ENCODE measurements at regions not wholly inside any gene's neighbourhood (a gene's known extent, or its start where the extent isn't known, plus 50 kb on each side); places are given as distances from the start of the nearest gene placed in this dataset.

GRCh38 chr14:81849714-81850113 is 316.1 kb upstream of the SEL1L start:
- no peak for DNase-seq

- no peak for DNase-seq
Measured at GRCh38 chr14:81855007-81855406, 321.4 kb upstream of the SEL1L start.

- no peak for DNase-seq
Measured at GRCh38 chr14:81859046-81859445, 325.4 kb upstream of the SEL1L start.

GRCh38 chr14:81868172-81868571 is 334.5 kb upstream of the SEL1L start:
- no peak for DNase-seq

- no peak for DNase-seq
Measured at GRCh38 chr14:81871706-81872105, 338.1 kb upstream of the SEL1L start.

GRCh38 chr14:81884382-81884781 is 350.7 kb upstream of the SEL1L start:
- DNase-seq = no peak

- DNase-seq = no peak
Measured at GRCh38 chr14:81886588-81886987, 352.9 kb upstream of the SEL1L start.

GRCh38 chr14:81889529-81889928 is 355.9 kb upstream of the SEL1L start:
- DNase-seq = no peak

- no peak for DNase-seq
Measured at GRCh38 chr14:81890020-81890419, 356.4 kb upstream of the SEL1L start.

GRCh38 chr14:81903477-81903876 is 369.8 kb upstream of the SEL1L start:
- no peak for DNase-seq

- no peak for DNase-seq
Measured at GRCh38 chr14:81927070-81927469, 393.4 kb upstream of the SEL1L start.

- no peak for DNase-seq
Measured at GRCh38 chr14:81931828-81932227, 398.2 kb upstream of the SEL1L start.

- DNase-seq = no peak
Measured at GRCh38 chr14:81936348-81936747, 402.7 kb upstream of the SEL1L start.

GRCh38 chr14:81936902-81937301 is 403.2 kb upstream of the SEL1L start:
- no peak for DNase-seq

- no peak for DNase-seq
Measured at GRCh38 chr14:81938341-81938740, 404.7 kb upstream of the SEL1L start.

GRCh38 chr14:81940651-81941050 is 407.0 kb upstream of the SEL1L start:
- DNase-seq = no peak

- no peak for DNase-seq
Measured at GRCh38 chr14:81942071-81942470, 408.4 kb upstream of the SEL1L start.

- no peak for DNase-seq
Measured at GRCh38 chr14:81946375-81946774, 412.7 kb upstream of the SEL1L start.

- no peak for DNase-seq
Measured at GRCh38 chr14:81946834-81947798, 413.5 kb upstream of the SEL1L start.

GRCh38 chr14:81952917-81953316 is 419.3 kb upstream of the SEL1L start:
- DNase-seq = no peak

GRCh38 chr14:81953419-81953818 is 419.8 kb upstream of the SEL1L start:
- no peak for DNase-seq

GRCh38 chr14:81955123-81955522 is 421.5 kb upstream of the SEL1L start:
- no peak for DNase-seq

GRCh38 chr14:81960781-81961180 is 427.1 kb upstream of the SEL1L start:
- no peak for DNase-seq

- no peak for DNase-seq
Measured at GRCh38 chr14:81963846-81964245, 430.2 kb upstream of the SEL1L start.

- no peak for DNase-seq
Measured at GRCh38 chr14:81970307-81970706, 436.7 kb upstream of the SEL1L start.

Data from left hindlimb (tissue), 1 donor.